ENCODE measurements at regions not wholly inside any gene's neighbourhood (a gene's known extent, or its start where the extent isn't known, plus 50 kb on each side); places are given as distances from the start of the nearest gene placed in this dataset.

- TF ChIP-seq TAF1 (IDR thresholded peaks at IDR 0.05; ENCODE audit: low read depth, low read length) (no peak), POLR2A (IDR thresholded peaks at IDR 0.05; ENCODE audit: low read depth, low read length) (no peak), POLR2AphosphoS5 (IDR thresholded peaks at IDR 0.05; ENCODE audit: low read depth, low read length) (no peak)
Observed at GRCh38 chr5:97276474-97277120, 93.5 kb upstream of the RIOK2 start.
